ENCODE measurements at regions not wholly inside any gene's neighbourhood (a gene's known extent, or its start where the extent isn't known, plus 50 kb on each side); places are given as distances from the start of the nearest gene placed in this dataset.

DNA sequence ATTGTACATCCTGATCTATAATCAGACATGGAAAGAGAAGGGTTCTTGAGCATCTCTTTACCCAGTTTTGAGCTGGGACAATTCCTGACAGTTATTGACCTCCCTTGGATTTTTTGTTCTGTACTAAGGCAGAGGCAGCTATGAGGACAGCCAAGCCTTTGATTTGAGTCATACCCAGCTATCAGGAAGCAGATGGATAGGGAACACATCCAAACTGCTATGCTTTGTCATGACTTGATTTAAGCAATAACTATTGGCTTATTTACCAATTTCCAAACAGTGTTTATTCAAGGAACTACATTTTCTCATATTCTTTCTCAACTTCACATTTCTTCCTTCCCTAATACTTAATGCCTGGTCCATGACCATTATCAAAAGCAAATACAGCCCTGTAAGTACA, 396.4 kb upstream of the STEAP1 start:
- TF ChIP-seq JUN (CRISPR knock-in tag; IDR thresholded peaks at IDR 0.05) (no peak), RELA (CRISPR knock-in tag; IDR thresholded peaks at IDR 0.05; ENCODE audit: borderline replicate concordance) (no peak), TCF7 (CRISPR knock-in tag; IDR thresholded peaks at IDR 0.05; ENCODE audit: low read depth) (no peak), ATF1 (CRISPR knock-in tag; IDR thresholded peaks at IDR 0.05) (no peak), SMAD4 (CRISPR knock-in tag; IDR thresholded peaks at IDR 0.05) (no peak)
- TF ChIP-seq, protein P1, sequence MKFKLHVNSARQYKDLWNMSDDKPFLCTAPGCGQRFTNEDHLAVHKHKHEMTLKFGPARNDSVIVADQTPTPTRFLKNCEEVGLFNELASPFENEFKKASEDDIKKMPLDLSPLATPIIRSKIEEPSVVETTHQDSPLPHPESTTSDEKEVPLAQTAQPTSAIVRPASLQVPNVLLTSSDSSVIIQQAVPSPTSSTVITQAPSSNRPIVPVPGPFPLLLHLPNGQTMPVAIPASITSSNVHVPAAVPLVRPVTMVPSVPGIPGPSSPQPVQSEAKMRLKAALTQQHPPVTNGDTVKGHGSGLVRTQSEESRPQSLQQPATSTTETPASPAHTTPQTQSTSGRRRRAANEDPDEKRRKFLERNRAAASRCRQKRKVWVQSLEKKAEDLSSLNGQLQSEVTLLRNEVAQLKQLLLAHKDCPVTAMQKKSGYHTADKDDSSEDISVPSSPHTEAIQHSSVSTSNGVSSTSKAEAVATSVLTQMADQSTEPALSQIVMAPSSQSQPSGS (CRISPR knock-in tag; IDR thresholded peaks at IDR 0.05; ENCODE audit: borderline replicate concordance, low read depth): no peak
- TF ChIP-seq, protein P2, sequence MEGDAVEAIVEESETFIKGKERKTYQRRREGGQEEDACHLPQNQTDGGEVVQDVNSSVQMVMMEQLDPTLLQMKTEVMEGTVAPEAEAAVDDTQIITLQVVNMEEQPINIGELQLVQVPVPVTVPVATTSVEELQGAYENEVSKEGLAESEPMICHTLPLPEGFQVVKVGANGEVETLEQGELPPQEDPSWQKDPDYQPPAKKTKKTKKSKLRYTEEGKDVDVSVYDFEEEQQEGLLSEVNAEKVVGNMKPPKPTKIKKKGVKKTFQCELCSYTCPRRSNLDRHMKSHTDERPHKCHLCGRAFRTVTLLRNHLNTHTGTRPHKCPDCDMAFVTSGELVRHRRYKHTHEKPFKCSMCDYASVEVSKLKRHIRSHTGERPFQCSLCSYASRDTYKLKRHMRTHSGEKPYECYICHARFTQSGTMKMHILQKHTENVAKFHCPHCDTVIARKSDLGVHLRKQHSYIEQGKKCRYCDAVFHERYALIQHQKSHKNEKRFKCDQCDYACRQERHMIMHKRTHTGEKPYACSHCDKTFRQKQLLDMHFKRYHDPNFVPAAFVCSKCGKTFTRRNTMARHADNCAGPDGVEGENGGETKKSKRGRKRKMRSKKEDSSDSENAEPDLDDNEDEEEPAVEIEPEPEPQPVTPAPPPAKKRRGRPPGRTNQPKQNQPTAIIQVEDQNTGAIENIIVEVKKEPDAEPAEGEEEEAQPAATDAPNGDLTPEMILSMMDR (IDR thresholded peaks at IDR 0.05): no peak
- TF ChIP-seq, protein P3, sequence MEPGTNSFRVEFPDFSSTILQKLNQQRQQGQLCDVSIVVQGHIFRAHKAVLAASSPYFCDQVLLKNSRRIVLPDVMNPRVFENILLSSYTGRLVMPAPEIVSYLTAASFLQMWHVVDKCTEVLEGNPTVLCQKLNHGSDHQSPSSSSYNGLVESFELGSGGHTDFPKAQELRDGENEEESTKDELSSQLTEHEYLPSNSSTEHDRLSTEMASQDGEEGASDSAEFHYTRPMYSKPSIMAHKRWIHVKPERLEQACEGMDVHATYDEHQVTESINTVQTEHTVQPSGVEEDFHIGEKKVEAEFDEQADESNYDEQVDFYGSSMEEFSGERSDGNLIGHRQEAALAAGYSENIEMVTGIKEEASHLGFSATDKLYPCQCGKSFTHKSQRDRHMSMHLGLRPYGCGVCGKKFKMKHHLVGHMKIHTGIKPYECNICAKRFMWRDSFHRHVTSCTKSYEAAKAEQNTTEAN (CRISPR knock-in tag; IDR thresholded peaks at IDR 0.05): no peak

All from WTC11 (cell line).